IPS-15b (cell line): ENCODE measurements at regions not wholly inside any gene's neighbourhood (a gene's known extent, or its start where the extent isn't known, plus 50 kb on each side); places are given as distances from the start of the nearest gene placed in this dataset.

Experiments used
- H3K27me3 ChIP-seq: one replicate; pipeline ENCODE4 v1.6.1; 2013; ENCODE audit warnings: low read length; ENCODE audit not compliant: control insufficient read depth, insufficient read depth
- H3K36me3 ChIP-seq: one replicate; pipeline ENCODE4 v1.6.1; 2013; ENCODE audit warnings: low read length; ENCODE audit not compliant: control insufficient read depth, insufficient read depth
- H3K4me1 ChIP-seq: one replicate; pipeline ENCODE4 v1.6.1; 2013; ENCODE audit warnings: mild to moderate bottlenecking, low read length; ENCODE audit not compliant: control insufficient read depth, insufficient read depth
- H3K4me3 ChIP-seq: one replicate; pipeline ENCODE4 v1.5.1; 2013; ENCODE audit warnings: low read depth, low read length
- H3K9ac ChIP-seq: one replicate; pipeline ENCODE4 v1.6.1; 2013; ENCODE audit warnings: low read depth, mild to moderate bottlenecking, low read length
- H3K9me3 ChIP-seq: one replicate; pipeline ENCODE4 v1.6.1; 2013; ENCODE audit warnings: mild to moderate bottlenecking, low read length; ENCODE audit not compliant: control insufficient read depth, insufficient read depth

DNA sequence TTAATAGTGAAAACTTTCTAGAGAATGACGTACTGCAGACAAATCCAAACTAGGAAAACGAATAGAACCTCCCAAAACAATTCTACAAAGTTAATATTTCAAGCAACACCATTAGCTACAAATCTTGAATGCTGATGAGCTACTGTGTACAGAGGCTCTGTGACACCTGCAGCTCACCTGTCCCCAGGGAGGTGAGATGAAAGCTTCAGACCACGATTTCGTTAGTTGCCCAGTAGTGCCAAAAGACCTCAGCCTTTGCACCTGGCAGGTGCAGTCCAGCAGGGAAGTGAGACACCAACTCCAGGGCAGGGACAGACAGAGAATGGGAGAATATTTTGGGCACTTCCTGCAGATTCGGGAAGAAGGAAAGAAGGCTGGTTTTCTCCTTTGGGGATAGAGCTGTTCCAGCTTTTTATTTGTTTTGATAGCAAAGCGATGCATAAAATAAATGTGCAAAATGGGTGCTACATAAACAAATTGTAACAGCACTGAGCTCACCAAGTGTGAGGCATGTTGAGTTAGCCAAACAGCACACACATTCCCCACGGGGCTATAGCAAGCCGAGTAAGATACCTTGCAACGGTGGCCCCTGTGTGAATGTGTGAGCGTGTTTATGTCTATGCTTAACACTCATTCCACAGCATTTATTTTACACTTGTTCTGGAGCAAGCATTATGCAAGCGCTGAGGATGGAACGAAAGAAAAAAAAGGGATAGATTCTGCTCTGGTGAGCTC is 1024.8 kb upstream of the AUTS2 start:
- no peaks in the 10 kb centered on the region for H3K27me3 ChIP-seq
- H3K36me3 ChIP-seq, result no peaks in the 10 kb centered on the region
- no peaks in the 10 kb centered on the region for H3K9me3 ChIP-seq
- H3K4me1 ChIP-seq, result no peaks in the 10 kb centered on the region
- H3K4me3 ChIP-seq, result no peak overlapping the region
- H3K9ac ChIP-seq, result no peak overlapping the region

DNA sequence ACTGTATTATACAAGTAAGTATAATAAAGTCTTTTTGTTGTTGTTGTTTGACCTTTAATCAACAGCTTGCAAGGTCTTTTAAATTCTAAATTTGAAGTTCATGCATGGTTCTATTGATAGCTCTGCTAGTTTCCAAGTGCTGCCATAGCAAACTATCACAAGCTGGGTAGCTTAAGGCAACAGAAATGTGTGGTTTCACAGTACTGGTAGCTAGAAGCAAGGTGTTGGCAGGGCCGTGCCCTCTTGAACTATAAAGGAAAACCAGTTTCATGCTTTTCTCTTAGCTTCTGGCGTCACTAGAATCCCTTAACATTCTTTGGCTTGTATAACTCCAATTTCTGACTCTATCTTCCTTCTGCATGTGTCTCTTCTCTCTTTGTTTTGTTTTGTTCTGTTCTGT is 1021.9 kb upstream of the AUTS2 start:
- Histone ChIP-seq H3K9me3 (no peaks in the 10 kb centered on the region), H3K4me3 (no peak overlapping the region), H3K9ac (no peak overlapping the region), H3K36me3 (no peaks in the 10 kb centered on the region), H3K4me1 (no peaks in the 10 kb centered on the region), H3K27me3 (no peaks in the 10 kb centered on the region)

DNA sequence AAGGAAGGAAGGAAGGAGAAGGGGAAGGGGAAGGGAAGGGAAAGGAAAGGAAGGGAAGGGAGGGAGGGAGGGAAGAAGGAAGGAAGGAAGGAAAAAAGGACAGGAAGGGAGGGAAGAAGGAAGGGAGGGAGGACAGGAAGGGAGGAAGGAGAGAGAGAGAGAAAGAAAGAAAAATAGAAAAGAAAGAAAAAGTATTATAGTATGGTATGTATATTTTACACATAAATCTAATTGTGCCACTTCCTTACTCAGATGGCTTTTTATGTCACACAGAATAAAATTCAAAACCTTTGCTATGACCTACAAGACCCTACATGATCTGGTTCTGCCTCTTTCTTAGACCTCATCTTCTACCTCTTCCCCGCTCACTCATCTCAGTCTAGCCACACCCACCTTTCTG is 1016.9 kb upstream of the AUTS2 start:
- no peaks in the 10 kb centered on the region for H3K9me3 ChIP-seq
- H3K4me3 ChIP-seq, result no peak overlapping the region

DNA sequence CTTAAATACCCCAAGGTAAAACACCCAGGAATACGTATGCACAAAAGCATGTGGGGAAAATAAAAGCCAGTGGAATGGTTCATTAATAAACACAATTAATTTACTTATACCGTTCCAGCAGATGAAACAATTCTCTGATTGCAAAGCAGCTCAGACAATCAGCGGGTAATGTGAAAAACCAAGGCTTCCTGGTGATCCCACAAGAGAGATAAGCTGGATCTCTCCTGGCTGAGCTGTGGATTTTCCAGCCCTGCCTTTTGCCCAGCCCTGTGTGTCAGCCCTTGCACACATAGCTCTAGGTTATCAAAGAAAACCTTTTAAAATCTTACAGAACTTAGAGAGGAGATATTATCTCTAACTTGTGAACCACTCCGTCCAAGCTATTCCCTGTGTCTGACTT is 1010.7 kb upstream of the AUTS2 start:
- no peaks in the 10 kb centered on the region for H3K9me3 ChIP-seq
- H3K27me3 ChIP-seq, result no peaks in the 10 kb centered on the region
- H3K9ac ChIP-seq, result no peak overlapping the region
- no peaks in the 10 kb centered on the region for H3K36me3 ChIP-seq
- H3K4me3 ChIP-seq, result no peak overlapping the region
- H3K4me1 ChIP-seq, result no peaks in the 10 kb centered on the region

More for the DNA sequence above, 1016.9 kb upstream of the AUTS2 start:
- H3K36me3 ChIP-seq, result no peaks in the 10 kb centered on the region
- no peaks in the 10 kb centered on the region for H3K4me1 ChIP-seq
- no peak overlapping the region for H3K9ac ChIP-seq
- no peaks in the 10 kb centered on the region for H3K27me3 ChIP-seq

DNA sequence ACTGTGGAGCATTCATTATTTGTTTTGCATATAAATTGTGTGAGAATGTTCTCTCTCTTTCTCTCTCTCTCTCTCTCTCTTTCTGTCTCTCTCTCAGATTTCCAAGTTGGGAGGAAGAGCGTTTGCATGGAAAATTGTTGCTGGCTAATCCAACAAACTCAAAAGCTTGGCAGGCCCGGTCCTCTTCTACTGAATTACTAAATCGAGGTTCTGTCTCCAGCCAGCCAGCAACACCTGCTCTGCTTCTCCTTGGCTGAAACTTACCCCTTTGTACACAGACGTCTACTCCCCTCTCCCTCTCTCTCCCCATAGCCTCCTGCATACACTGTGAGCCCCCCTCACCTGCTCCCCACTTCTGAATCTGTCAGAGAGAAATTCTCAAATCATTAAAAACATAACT is 996.4 kb upstream of the AUTS2 start:
- Histone ChIP-seq H3K4me1 (no peaks in the 10 kb centered on the region), H3K9ac (no peak overlapping the region), H3K9me3 (no peaks in the 10 kb centered on the region), H3K4me3 (no peak overlapping the region), H3K36me3 (no peaks in the 10 kb centered on the region), H3K27me3 (no peaks in the 10 kb centered on the region)

DNA sequence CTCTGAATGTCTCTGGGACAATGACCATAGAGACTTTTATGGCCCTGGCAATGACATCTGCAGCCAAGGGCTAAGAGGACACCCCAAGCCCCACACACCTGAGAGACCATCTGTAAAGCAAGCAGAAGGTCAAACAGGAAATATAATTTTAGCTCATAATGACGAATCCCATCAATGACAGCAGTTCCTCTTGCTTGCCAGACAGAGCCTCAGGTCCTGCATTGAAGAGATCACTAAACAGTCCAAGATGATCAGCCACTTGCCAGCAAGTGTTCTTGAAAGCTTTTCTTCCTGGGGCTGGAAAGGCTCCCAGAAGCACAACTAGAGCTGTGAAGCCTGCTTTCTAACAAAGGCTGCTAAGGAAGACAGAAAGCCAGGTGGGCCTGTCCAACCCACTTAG is 993.7 kb upstream of the AUTS2 start:
- Histone ChIP-seq H3K4me1 (no peaks in the 10 kb centered on the region), H3K27me3 (no peaks in the 10 kb centered on the region), H3K4me3 (no peak overlapping the region), H3K9me3 (peaks cover 3% of the 10 kb centered on the region), H3K9ac (no peak overlapping the region), H3K36me3 (no peaks in the 10 kb centered on the region)

DNA sequence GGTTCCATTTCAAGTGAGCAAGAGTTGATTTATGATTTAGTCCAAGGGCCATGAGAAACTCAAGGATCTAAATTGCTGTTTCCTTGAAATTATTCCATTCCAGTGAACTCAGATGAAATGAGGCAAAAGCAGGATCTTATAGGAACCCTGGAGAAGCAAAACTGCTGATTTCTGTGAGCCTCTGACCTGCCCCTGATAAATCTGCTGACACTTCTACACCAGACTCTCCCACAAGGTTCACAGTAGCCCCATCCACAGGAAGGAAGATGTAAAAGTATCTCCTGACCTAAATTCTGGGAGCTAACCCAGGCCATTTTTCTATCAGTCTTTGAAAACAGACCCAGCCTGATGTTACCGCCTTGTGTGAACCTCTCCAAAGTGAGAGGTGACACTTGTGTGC is 987.6 kb upstream of the AUTS2 start:
- no peaks in the 10 kb centered on the region for H3K27me3 ChIP-seq
- peaks cover 3% of the 10 kb centered on the region for H3K9me3 ChIP-seq
- H3K36me3 ChIP-seq, result no peaks in the 10 kb centered on the region
- H3K9ac ChIP-seq, result no peak overlapping the region
- H3K4me3 ChIP-seq, result no peak overlapping the region
- H3K4me1 ChIP-seq, result no peaks in the 10 kb centered on the region

DNA sequence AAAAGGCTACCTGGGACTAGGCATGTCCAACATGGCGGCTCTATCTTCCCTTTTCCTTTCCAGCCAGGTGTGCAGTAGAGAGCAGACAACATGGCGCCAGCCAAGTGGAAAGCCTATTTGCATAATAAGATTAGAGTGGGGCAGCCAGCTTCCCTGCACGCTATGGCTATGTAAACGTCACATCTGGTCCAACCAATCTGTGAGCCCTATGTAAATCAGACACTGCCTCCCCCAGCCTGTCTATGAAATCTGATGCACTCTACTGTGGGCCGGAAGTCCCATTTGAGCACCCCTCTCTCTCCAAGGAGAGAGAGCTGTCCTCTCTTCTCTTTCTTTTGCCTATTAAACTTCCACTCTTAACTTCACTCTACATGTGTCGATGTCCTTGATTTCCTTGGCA is 984.9 kb upstream of the AUTS2 start:
- Histone ChIP-seq H3K36me3 (no peaks in the 10 kb centered on the region), H3K27me3 (no peaks in the 10 kb centered on the region), H3K4me1 (no peaks in the 10 kb centered on the region), H3K4me3 (no peak overlapping the region), H3K9ac (no peak overlapping the region), H3K9me3 (no peaks in the 10 kb centered on the region)

DNA sequence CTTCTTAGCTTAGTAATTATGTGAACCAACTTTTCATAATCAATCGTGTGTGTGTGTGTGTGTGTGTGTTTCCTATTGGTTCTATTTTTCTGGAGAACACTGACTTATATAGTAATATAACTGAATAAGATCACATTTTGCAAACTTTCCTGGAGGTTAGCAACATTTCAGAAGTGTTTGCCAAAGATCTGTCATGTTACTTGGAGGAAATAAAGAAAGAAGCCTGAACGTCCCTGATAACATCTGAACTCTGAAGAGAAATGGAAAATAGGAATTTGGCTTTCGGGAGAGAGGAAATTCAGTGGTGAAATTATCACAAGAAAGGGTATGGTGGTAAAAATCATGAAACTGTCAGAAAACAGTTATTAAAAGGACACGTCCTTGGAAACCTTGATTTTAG is 984.4 kb upstream of the AUTS2 start:
- Histone ChIP-seq H3K4me3 (no peak overlapping the region), H3K9me3 (no peaks in the 10 kb centered on the region), H3K27me3 (no peaks in the 10 kb centered on the region), H3K4me1 (no peaks in the 10 kb centered on the region), H3K9ac (no peak overlapping the region), H3K36me3 (no peaks in the 10 kb centered on the region)

DNA sequence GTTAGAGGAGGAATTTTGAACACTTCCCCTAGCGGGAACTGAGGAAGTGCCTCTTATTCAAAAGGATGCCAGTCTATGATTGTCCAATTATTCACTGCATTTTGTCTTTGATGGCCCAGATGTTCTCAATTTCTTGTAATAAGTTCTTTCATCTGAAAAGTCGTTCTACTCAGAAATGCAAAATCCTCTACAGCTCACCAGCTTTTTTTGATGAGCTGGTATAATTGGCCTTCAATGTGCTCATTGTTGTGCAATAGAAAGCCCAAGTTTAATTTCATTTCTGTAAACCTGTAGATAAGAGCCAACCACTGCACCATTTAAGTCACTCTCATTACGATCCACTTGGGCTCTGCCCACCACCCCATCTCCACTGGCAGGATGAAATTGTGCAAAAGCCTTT is 978.7 kb upstream of the AUTS2 start:
- H3K36me3 ChIP-seq, result no peaks in the 10 kb centered on the region
- H3K4me1 ChIP-seq, result no peaks in the 10 kb centered on the region
- H3K9ac ChIP-seq, result no peak overlapping the region
- H3K9me3 ChIP-seq, result no peaks in the 10 kb centered on the region
- no peaks in the 10 kb centered on the region for H3K27me3 ChIP-seq
- H3K4me3 ChIP-seq, result no peak overlapping the region

DNA sequence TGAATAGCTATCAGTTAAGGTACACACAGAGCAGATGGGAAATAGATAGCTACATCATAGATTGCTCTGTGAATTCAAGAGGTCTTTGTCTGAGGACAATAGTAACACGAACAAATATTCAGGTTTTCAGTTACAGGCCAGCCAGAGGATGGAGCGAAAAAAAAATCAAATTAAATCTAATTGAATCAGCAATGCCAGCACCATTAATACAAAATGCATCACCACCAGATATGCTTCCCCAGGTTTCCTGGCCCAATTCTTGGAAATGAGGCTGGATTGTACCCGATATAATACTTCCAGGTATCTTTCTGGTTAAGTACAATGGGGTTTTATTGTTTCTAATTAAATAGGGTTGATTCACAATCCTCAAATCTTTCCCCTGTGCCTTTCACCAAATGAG is 975.8 kb upstream of the AUTS2 start:
- no peaks in the 10 kb centered on the region for H3K4me1 ChIP-seq
- no peaks in the 10 kb centered on the region for H3K36me3 ChIP-seq
- no peaks in the 10 kb centered on the region for H3K27me3 ChIP-seq
- H3K9ac ChIP-seq, result no peak overlapping the region
- no peak overlapping the region for H3K4me3 ChIP-seq
- no peaks in the 10 kb centered on the region for H3K9me3 ChIP-seq

DNA sequence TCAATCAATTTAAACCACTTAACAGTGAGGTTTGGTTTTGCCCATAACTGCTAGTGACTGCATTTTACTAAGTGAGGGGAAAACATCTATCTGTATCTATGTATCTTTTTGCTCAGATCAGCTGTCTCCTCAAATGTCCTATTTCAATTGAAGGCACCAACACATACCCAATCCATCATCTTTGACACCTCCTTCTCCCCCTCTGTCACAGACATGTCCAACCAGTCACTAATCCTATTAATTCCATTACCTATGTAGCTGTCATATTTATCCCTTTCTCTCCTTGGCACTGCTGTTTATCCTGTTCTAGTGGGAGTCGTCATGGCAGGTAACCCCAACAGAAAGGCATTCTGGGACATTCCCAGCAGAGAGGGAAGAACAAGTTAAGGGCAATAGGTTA is 975.2 kb upstream of the AUTS2 start:
- Histone ChIP-seq H3K4me3 (no peak overlapping the region), H3K27me3 (no peaks in the 10 kb centered on the region), H3K36me3 (no peaks in the 10 kb centered on the region)

More for the DNA sequence above, 975.2 kb upstream of the AUTS2 start:
- H3K4me1 ChIP-seq, result no peaks in the 10 kb centered on the region
- H3K9me3 ChIP-seq, result no peaks in the 10 kb centered on the region
- H3K9ac ChIP-seq, result no peak overlapping the region
